ENCODE measurements at regions not wholly inside any gene's neighbourhood (a gene's known extent, or its start where the extent isn't known, plus 50 kb on each side); places are given as distances from the start of the nearest gene placed in this dataset.

DNA sequence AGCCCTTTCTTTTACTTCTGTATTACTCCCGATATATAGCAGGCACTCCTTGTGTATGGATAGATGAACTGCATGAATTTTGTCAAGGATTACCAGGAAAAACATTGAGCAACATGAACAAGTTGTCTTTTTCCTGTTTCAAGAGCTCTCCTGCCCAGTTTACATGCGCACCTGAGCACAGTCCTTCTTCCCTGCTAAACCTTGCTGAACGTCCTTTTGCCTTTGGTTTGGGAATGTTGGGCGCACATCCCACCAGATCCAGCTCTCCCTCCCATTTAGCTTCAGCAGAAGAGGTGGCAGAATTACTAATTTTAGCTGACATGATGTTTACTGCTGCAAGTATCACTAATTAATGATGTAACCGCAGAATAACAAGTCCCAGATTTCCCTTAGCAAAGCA is 121.4 kb upstream of the TMCC3 start (continued):
- TF ChIP-seq, protein P1, sequence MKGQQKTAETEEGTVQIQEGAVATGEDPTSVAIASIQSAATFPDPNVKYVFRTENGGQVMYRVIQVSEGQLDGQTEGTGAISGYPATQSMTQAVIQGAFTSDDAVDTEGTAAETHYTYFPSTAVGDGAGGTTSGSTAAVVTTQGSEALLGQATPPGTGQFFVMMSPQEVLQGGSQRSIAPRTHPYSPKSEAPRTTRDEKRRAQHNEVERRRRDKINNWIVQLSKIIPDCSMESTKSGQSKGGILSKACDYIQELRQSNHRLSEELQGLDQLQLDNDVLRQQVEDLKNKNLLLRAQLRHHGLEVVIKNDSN (IDR thresholded peaks at IDR 0.05; ENCODE audit: borderline replicate concordance, low read depth) = no peak
- TF ChIP-seq, protein P2, sequence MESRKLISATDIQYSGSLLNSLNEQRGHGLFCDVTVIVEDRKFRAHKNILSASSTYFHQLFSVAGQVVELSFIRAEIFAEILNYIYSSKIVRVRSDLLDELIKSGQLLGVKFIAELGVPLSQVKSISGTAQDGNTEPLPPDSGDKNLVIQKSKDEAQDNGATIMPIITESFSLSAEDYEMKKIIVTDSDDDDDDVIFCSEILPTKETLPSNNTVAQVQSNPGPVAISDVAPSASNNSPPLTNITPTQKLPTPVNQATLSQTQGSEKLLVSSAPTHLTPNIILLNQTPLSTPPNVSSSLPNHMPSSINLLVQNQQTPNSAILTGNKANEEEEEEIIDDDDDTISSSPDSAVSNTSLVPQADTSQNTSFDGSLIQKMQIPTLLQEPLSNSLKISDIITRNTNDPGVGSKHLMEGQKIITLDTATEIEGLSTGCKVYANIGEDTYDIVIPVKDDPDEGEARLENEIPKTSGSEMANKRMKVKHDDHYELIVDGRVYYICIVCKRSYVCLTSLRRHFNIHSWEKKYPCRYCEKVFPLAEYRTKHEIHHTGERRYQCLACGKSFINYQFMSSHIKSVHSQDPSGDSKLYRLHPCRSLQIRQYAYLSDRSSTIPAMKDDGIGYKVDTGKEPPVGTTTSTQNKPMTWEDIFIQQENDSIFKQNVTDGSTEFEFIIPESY (IDR thresholded peaks at IDR 0.05; ENCODE audit: borderline replicate concordance, low read depth) = no peak
- TF ChIP-seq RFX5 (IDR thresholded peaks at IDR 0.05; ENCODE audit: low read length) (no peak), TCF12 (IDR thresholded peaks at IDR 0.05) (no peak)
- TF ChIP-seq, protein P3, sequence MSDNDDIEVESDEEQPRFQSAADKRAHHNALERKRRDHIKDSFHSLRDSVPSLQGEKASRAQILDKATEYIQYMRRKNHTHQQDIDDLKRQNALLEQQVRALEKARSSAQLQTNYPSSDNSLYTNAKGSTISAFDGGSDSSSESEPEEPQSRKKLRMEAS (IDR thresholded peaks at IDR 0.05; ENCODE audit: low read depth) = no peak
- TF ChIP-seq, protein P4, sequence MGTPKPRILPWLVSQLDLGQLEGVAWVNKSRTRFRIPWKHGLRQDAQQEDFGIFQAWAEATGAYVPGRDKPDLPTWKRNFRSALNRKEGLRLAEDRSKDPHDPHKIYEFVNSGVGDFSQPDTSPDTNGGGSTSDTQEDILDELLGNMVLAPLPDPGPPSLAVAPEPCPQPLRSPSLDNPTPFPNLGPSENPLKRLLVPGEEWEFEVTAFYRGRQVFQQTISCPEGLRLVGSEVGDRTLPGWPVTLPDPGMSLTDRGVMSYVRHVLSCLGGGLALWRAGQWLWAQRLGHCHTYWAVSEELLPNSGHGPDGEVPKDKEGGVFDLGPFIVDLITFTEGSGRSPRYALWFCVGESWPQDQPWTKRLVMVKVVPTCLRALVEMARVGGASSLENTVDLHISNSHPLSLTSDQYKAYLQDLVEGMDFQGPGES (IDR thresholded peaks at IDR 0.05; ENCODE audit: low read depth, low read length) = no peak

GRCh38 chr12:94771199-94771598 is 120.8 kb upstream of the TMCC3 start:
- Histone ChIP-seq H3K4me2 (no peak overlapping the region), H2AFZ (ENCODE audit: low read depth) (no peak overlapping the region), H3K9me3 (no peaks in the 10 kb centered on the region), H3K4me1 (ENCODE audit: control insufficient read depth in 1 of 2, insufficient read depth in 2 of 2, low read depth in 1 of 2, low read length in 1 of 2) (peaks cover 0 to 6% of the 10 kb centered on the region in 2 experiments; a peak in 3 of 4 replicates), H3K9me2 (no peaks in the 10 kb centered on the region), H3K4me3 (ENCODE audit: low read depth in 2 of 2, low read length in 1 of 2) (no peak overlapping the region), H4K20me1 (ENCODE audit: insufficient read depth) (no peaks in the 10 kb centered on the region), H3K9ac (no peak overlapping the region), H3F3A (replicated peaks; ENCODE audit: insufficient read depth) (no peaks in the 10 kb centered on the region), H3K36me3 (replicated peaks in 1 of 2; ENCODE audit: control insufficient read depth in 1 of 2, insufficient read depth in 2 of 2, low read length in 1 of 2) (no peaks in the 10 kb centered on the region), H3K79me2 (ENCODE audit: insufficient read depth) (no peaks in the 10 kb centered on the region), H3K27me3 (ENCODE audit: insufficient read depth) (no peaks in the 10 kb centered on the region; the same call in 1 of the 2 replicates), H3K27ac (ENCODE audit: low read depth in 2 of 2, low read length in 1 of 2) (no peak overlapping the region)
- WGBS (ENCODE audit: low lambda C conversion rate) = 68% methylated on average over 4 of the region's 4 CpGs
- DNase-seq = no peak
- ChIA-PET CTCF (interaction anchor here (1.6 kb wide), 1 partner anchor 105 kb away, joined by 4 read pairs; no protein-coding TSS in a partner anchor), POLR2A (no interaction called here)
- TF ChIP-seq RCOR1 (IDR thresholded peaks at IDR 0.05; ENCODE audit: low read length) = no peak
- TF ChIP-seq, protein P5, sequence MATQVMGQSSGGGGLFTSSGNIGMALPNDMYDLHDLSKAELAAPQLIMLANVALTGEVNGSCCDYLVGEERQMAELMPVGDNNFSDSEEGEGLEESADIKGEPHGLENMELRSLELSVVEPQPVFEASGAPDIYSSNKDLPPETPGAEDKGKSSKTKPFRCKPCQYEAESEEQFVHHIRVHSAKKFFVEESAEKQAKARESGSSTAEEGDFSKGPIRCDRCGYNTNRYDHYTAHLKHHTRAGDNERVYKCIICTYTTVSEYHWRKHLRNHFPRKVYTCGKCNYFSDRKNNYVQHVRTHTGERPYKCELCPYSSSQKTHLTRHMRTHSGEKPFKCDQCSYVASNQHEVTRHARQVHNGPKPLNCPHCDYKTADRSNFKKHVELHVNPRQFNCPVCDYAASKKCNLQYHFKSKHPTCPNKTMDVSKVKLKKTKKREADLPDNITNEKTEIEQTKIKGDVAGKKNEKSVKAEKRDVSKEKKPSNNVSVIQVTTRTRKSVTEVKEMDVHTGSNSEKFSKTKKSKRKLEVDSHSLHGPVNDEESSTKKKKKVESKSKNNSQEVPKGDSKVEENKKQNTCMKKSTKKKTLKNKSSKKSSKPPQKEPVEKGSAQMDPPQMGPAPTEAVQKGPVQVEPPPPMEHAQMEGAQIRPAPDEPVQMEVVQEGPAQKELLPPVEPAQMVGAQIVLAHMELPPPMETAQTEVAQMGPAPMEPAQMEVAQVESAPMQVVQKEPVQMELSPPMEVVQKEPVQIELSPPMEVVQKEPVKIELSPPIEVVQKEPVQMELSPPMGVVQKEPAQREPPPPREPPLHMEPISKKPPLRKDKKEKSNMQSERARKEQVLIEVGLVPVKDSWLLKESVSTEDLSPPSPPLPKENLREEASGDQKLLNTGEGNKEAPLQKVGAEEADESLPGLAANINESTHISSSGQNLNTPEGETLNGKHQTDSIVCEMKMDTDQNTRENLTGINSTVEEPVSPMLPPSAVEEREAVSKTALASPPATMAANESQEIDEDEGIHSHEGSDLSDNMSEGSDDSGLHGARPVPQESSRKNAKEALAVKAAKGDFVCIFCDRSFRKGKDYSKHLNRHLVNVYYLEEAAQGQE (IDR thresholded peaks at IDR 0.05; ENCODE audit: low read depth, low read length) = no peak
- TF ChIP-seq, protein P2 (IDR thresholded peaks at IDR 0.05; ENCODE audit: borderline replicate concordance, low read depth) = no peak

Measured in SK-N-SH (cell line).